HG03442 (cell line): ENCODE measurements at regions not wholly inside any gene's neighbourhood (a gene's known extent, or its start where the extent isn't known, plus 50 kb on each side); places are given as distances from the start of the nearest gene placed in this dataset.

ENCODE experiments used
- ATAC-seq: cut with Tn5 transposase; IDR thresholded peaks from one replicate; pipeline ENCODE4 v1.9.1; 2021; ENCODE audit warnings: mild to moderate bottlenecking, moderate library complexity; ENCODE audit not compliant: unreplicated experiment

DNA sequence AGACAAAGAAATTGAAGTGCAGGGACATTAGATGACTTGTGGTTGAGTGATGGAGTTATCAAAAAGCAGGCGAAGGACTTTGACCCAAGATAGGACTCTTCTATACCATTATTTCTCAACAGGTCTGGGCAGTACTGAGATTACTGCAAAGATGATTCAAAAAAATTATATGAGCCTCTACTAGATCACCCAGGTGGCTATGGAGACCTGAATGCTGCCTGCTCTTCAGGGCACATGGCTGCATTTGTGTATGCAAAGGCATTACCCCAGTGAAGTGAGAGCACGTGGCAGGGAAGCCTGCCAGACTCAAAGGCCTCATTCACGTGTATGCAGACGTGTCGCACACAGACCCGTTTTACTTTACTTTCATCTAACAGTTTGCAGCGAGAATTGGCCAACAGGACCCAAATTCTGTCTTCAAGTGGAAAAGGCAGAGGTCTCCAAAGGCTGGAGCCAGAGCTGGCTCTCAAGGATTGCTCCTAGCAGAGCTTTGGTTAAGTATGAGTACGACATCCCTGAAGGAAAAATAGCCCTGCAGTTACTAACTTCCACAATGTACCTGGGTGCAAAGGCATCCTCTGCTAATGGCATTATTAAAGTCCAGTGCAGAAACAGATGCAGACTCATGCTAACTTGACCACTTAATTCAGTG is 113.8 kb upstream of the ARMC2 start:
- no peak for ATAC-seq

DNA sequence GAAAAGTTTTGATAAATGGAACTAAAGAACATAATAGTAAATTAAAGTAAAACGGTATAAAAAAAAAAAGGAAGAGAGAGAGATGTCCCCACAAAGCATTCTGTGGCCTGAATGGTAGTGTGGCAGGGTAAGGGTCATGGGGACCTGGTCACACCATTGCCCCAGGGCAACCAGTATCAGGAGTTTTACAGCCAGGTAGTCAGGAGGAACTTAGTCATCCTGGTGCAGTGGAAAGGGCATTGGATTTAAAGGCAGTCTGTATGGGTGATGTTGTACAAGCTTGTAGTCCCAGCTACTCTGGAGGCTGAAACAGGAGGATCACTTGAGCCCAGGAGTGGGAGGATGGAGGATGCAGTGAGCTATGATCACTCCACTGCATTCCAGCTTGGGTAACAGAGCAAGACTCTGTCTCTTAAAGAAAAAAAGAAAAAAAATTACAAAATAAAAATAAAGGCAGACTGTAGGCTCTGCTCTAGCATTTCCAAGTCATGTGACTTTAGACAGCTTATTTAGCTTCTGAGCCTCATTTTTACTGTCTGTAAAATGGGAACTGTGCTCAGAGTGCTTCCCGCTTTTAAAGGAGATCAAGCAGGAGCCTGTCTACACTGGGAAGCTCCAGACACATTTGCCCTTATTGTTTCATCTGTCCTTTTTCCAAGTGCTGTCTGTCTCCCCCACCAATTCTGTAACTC is 112.8 kb upstream of the ARMC2 start:
- no peak for ATAC-seq

DNA sequence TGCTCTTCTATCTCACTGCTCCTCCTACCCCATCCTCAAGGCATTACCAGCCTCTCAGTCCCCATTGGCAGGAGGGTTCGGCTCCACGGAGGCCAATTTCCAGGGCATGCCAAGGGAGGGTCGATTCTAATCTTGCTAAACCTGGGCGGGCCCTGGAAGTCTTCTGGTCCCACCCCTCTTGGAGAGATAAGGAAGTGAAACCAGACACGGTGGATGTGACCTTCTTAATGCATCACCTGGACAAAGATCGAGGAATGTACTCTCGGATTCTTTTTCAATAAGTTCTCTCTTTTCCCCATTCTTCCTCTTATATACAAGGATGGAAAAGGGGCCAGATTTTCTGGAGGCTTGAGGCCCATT is 112.2 kb upstream of the ARMC2 start:
- no peak for ATAC-seq

DNA sequence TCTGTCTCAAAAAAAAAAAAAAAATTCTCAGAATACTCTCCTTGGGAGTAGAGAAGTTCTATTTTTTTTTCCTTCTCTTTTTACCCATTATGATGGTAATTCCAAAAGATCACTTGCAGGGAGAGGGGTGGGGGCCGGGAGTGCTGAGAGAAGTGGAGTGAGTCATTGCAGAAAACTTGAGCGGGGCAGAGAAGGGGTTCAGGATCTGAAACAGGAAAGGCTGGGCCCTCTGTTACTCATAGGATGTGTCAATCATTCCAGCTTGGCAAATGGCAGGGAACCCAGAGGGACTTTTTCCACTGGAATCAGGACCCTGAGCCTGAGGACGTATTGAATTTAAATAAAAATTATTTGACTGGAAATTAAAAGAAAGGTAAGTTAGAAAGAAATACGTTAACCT is 111.4 kb upstream of the ARMC2 start:
- ATAC-seq, result no peak

DNA sequence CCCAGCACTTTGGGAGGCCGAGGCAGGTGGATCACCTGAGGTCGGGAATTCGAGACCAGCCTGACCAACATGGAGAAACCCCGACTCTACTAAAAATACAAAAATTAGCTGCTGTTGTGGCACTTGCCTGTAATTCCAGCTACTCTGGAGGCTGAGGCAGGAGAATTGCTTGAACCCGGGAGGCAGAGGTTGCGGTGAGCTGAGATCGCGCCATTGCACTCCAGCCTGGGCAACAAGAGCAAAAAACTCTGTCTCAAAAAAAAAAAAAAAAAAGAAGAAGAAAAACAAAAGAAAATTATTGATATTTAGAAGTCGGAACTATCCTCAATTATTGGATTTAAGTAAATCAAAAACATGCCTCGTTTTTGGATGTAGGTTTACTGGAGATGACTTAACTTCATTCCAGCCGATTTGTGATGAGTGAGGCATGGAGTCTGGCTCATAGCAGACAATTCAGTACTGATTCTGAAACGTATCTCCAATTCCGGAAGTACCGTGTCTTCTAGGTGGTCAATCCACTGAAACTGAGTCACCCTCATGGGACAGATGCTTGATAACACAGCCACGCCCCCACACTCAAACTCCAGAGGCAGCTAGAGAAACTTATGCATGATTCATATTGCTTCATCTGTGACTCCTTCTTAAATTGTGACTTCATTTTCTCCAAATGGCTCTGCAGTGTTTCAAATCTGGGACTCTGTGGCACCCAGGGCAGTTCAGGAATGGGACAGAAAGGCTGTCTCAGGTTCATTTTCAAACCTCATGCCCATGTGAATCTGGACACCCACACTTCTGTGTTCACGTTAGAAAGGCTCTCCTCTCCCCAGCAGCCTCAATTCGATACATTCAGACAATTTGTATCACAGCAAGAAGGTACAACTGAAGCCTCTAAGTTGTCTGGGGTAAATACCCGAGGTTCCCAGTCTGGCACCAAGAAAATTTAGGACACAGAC is 110.4 kb upstream of the ARMC2 start:
- ATAC-seq, result no peak

DNA sequence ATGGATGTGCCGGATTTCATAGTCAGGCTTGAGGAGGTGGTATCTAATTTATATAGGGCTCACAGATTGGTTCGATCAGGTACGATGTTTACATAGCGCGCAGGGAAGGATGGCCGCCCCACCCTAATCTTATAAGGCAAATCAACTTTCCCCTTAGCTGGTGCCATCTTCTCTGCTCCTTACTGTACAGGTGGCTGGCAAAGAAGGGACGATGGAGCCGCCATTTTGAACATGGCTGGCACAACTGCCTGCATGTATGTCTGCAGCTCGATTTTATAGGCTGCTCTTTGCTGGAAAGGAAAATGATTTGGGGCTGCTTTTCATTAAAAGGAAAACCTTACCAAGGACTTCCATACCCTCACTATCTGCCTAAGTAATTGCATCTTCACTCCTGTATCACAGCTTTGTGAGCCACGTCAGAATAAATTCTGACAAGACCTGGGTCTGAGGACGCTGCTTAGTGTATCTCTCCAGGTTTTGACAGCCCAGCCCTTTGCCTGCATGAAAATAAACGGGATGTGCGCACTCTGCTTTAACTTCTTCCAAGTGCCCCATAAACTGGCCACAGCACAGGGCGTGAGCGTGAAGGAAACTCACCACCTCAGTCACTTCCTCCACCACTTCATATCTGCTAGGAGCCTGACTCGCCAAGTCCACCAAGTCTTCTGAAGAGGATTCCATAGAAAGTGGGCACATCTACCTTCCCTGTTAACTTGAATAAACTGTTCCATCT is 109.4 kb upstream of the ARMC2 start:
- ATAC-seq, result no peak

DNA sequence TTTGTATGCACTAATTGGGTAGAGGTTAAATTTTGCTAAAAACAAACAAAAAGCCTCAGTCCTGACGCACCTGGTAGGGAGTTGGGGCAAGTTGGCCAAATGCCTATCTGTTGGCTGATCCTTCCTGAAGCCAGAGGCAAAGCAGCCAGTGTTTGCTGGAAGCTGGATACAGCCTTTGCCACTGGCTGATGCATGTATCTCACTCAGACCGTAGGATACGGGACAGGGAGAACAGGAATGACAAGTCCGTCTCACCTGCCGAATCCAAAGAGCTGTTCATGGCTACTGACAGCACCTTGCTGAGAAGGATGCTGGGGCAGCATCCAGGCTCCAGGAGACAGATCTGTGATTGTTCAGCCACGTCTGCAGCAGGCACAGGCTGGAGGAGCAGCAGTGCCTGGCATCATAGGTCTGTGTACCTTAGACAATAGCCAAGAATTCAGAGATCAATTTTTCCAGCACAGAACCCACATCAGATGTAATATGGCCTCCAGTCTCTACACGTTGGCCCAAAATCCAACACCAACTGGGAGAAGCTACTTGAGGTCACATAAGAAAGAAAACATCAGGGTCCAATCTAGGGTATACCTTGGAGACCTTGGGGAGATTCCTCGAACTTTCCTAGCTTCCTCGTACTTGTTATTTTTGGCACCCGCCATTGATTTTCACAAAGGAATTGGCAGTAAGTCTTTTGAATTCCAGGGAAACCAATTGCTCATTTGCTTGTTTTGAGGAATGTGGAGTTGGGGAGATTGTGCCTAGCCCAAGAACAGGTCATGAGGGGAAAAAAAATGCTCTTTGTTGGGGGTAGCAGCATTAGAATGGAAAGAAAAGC is 108.5 kb upstream of the ARMC2 start:
- no peak for ATAC-seq

DNA sequence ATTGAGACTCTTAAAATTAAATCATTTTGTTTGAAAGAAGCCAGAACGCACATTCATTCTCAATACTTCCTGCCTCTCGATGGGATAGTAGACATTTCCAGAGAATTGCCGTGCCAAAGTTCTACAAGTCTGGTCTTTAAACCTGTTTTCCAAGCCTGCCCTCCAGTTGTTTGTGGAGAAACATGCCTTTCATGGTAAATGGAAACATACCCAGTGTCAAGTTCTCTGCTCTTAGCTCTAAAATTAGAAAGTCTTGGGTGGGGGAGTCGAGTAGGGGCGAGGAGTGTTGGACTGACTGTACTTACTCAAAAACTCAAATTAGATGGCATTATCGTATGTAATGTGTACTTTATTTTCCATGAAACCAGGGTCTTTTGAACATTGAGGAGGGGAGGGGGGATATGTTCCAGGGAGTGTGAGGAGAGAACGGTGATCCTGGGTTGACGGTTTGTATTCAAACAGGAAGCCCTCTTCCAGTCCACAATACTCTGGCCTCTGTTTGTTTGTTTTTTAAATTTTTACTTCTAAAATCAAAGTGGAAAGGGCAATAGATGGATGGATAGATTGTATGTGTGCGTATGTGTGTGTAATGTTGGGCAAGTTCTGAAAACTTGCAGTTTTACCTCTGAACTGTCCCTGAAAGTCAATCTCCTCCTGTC is 106.8 kb upstream of the ARMC2 start:
- ATAC-seq, result no peak

DNA sequence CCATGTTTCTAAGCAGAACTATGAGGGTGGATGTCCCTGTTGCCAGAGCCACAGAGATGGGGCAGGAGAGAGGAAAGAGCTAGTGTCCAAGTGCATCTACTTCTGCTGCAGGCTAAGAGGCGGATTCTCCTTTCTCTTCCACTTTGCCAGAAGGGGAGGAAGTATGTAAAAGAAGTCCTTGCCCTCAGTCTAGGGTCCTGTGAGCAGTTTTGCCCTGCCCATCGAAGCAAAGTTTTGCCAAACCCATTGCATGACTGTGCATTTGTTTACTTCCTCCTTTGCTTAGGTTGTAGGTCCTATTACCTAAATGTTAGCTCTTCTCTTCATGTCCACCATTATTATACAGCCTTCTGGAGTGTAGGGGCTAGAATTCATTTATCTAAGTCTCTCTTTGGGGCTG is 106.2 kb upstream of the ARMC2 start:
- ATAC-seq, result no peak

DNA sequence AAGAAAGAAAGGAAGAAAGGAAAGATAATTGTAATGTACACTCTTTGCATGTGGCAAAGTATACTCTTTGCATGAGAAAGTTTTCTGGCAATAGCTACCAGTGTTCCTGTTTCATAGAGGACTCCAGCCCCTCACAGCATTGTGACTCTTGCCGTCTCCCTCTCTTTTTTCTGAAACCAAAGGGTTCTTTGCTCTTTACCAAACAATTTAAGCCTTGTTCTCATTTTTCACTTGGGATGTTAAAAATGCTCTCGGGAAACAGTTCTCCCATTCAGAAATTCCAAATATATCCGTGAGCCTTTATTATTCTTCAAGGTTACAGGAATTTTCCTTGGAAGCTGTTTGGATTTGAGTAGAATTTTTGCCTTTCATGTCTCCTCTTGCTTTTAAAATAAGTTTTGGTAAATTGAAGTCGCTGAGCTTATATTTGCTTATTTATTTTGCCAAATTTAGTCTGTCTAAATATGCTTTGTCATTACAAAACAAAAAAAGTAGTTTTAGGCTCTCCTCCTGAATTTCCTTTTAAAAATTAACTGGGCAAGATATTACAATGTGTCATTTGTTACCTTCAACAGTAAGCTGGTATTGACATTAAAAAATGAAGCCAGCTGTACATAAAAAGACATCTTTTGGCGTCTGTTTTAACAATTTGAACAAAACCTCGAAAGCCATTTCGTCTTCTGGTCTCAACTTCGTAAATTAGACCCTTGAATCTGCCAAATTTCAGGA is 103.8 kb upstream of the ARMC2 start:
- ATAC-seq, result no peak

DNA sequence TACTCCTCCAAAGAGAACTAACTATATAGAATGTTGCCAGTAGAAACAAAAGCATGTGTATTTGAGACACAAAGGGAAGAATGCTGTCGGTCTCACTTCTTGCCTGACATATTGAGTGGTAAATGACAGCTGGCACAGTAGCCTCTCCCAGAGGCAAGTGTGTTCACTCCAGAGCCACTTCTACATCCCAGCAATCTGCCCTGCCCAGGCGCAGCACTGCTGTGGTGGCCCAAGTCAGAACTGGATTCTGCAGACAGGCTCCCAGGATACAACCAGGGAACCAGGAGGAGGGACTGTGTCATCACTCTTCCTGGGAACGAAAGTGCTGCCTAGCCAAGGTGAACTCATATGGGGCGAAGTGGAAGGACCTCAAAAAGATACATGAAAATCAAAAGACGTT is 103.2 kb upstream of the ARMC2 start:
- ATAC-seq, result no peak

DNA sequence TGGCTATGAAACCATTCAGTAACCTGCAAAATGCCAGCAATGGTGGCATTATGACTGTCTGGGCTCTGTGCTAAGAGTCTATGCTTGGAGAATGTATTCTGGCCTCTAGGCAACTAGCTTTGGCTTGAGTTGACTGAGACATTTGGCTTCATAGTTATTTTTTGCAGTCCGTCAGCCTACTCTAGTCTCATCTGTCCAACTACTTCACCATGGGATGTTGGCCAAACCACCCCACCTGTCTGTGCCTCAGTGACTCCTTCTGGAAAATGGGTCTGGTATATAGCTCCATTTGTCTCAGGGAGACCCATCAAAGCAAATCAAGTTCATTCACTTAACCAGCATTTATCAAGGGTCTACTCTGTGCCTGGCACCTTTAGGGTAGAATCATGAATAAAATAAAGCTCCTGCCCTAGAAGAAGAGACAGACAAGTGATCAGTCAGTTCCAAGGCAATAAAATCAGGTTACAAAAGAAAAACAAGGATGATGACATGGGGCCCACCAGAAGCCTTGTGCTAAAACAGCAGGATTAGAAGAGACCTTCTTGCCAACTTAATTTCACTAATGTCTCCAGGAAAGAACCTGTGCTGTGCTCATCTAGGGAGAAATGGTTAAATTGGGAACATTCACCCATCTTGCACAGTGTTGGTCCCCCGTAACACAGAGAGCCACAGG is 102.4 kb upstream of the ARMC2 start:
- ATAC-seq, result no peak

DNA sequence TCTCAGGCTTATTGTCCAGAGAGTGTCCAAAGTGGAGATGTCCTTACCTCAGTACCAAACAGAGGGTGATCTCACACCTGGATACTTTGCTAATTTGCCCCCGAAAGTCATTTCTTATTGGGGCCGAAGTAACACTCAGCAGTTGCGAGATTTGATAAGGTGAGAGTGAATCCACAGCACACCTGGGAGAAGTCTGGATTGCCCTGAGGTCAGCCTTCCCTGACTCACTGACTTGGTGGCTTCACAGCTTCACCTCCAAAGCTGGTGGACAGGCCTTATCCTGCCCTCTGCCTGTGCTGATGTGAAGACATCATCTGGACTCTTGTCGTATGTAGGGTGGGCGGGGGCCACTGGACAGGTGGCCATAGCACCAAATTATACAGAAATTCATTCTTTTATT is 101.9 kb upstream of the ARMC2 start:
- ATAC-seq, result no peak

DNA sequence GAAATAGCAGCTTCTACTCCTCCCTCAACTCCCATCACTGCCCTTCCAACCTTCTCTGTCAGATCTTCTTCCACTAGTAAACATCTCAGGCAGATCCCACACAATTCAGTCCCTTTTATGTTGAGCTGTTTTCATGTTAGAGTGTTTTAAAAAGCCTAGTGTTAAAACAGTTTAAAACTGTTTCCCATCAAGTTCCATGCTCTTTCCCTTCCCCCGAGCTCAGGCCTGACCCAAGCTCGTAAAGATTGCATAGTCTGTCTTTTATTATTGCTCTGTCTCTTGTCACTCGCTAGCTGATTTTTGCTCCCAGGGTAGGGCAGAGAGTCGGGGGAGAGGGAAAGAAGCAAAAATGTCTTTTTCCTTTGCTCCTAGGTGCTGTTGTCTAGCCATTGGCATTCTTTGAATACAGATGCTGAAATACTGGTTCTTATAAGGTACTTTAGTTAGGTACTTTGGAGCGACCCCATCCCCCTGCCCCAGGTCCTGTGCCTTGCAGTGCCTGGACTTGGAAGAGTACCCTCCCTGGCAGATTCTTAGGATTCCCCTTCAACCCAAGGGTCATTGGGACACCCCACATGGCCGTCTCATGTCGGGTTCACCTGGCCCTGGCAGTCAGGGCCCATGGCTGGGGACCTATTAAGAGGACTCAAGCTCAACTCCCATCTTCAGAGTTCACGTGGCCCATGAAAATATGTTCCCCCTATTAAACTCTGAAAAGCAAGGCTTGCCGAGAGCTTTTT is 101.2 kb upstream of the ARMC2 start:
- no peak for ATAC-seq

DNA sequence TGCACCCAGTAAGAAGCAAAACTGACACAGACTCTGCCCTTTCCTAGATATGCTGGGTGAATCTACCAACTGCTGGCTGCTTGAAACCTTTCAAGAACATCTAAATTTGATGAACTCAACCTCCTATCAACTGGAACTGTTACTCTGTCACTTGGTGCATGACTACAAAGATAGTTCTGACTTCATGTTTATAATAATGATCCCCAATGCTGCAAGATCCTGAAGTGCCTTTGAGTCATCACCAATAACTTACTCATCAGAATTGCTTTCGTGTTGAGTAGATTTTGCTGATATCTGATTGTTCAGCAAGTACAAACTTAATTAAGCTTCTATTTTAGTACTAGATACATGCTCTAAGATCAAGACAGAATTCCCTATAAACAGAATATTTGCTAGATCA is 100.2 kb upstream of the ARMC2 start:
- no peak for ATAC-seq

DNA sequence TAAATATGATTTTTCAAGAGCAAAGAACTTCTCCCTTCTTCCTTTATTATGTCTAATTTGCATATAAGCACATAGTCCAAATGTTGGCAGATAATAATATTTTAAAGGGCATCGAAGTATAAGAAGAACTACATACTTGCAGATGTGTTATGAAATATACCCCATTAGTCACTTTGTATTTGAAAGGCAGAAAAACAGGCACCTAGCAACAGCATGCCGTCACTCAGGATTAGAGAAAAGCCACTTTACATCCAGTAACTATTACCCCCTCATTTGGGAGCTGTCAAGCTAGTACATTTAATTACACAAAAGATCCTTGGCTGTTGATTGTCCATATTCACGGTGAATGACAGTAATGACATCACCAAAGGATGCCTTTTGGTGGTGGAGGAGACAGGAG is 99.3 kb upstream of the ARMC2 start:
- no peak for ATAC-seq

DNA sequence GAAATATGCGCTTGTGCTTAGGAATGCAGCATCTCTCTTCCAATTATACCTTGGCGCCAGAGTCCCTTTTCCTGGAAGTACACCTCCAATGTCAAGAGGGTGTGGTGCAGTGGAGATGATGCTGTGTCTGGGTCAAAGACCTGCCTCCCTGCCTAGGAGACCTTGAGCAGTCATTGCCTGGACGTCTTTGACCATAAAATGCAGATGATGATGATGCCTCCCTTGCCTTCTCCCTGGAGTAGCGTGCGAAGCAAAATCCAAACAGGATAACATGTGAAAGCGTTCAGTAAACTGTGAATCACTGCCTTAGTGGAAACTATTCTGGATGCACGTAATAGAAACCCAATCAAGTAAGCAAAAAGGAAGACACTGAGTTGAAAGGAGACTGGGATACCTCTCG is 97.4 kb upstream of the ARMC2 start:
- ATAC-seq, result no peak

DNA sequence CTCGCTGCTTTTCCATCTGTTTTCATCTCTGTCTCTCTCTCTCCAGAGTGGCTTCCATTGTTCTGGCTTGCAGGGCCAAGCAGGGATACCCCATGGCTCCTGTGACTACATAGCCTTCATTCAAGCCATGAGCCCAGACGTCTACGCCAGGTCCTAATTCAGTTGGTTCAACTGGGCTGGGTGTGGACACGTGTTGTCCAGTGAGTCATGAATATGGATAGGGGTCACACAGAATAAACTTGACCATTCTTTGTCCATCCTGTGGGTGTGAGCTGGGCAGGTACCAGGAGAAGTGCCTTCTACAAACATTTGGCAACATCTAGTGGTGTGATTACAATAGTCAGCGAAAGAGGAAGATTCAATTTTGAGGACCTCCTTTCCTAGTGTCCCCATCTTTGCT is 96.9 kb upstream of the ARMC2 start:
- ATAC-seq, result no peak
